HG03457 (cell line): ENCODE measurements at regions not wholly inside any gene's neighbourhood (a gene's known extent, or its start where the extent isn't known, plus 50 kb on each side); places are given as distances from the start of the nearest gene placed in this dataset.
"Not testable (repeated sequence)": the region's sequence is repeated elsewhere in the genome, so short reads cannot be mapped to it uniquely, and the experiment has no call there.

ENCODE experiments used
- ATAC-seq: cut with Tn5 transposase; IDR thresholded peaks from one replicate; pipeline ENCODE4 v1.9.1; 2021; ENCODE audit warnings: moderate number of reproducible peaks; ENCODE audit not compliant: unreplicated experiment

DNA sequence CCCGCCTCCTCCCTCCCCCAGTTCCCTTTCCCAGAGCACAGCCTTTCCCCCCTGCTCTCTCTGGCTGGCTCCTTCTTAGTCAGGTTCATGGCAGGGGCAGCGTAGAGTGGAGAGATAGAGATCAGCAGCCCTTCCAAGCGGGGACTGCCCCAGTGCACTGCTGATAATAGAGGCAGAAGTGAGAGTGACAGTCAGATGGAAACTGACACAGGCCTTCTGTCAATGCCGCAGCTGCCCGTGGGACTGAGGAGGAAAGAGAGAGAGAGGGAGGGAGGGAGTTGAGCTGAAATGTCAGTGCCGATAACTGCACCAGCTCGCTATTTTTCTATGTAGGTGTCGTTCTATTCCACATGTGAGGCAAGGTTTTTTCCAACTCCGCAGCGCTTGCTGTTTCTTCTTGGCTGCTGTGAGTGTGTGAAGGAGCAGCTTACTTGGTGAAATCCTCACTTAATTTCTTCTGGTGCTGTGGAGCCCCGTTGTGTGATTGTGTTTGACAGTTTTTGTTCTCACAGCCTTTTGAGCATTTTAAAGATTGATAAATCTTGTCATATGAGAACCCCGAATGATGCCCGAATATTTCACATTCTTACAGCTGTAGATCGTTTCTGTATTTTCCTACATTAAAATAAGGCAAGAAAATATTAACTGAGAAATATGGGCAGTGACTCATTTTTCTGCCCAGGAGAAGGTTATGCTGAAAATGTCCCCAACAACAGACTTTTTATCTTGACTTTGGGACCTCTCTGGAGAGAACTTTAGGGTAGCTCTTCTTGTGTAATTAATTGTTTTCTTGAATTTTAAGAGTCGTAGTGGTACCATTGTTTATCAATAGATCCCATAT is 386.4 kb upstream of the MMS22L start:
- peak; percentile 99 for ATAC-seq

DNA sequence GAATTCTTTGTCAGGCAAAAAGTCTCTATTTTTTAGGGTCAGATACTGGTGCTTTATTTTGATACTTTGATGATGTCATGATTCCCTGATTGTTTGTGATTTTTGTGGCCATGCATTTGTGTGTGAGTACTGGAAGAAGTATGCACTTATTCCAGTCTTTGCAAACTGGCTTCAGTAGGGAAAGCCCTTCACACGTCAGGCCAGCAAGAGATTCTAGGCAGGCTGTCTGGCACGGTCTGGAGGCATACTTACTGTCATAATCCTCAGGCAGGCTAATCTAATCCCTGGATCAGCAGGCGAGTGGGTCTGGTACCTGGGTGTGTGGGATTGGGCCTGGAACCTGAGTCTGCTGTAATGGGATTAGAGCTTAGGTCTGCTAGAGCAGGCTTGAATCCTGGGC is 391.8 kb upstream of the MMS22L start:
- no peak for ATAC-seq

DNA sequence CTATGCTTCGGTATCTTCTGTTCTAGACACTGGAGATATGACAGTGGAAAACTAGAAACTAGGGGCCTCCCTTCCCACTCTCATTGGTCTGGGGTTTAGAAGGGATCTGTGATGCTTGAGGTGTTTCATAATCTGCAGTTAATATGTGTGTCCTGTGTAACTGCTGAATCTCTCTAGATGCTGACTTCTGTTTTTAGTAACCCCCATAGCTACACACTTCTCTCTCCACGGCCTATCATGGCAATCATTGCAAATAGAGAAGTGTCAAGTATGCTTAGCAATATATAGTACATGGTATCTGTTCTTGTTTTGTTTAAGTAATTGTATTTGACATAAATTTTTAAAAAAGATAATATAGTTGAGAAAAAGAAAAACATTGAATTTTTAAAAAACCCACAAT is 394.6 kb upstream of the MMS22L start:
- no peak for ATAC-seq

- no peak for ATAC-seq
These were observed 404.9 kb upstream of the MMS22L start for GRCh38 chr6:97687916-97688315.

DNA sequence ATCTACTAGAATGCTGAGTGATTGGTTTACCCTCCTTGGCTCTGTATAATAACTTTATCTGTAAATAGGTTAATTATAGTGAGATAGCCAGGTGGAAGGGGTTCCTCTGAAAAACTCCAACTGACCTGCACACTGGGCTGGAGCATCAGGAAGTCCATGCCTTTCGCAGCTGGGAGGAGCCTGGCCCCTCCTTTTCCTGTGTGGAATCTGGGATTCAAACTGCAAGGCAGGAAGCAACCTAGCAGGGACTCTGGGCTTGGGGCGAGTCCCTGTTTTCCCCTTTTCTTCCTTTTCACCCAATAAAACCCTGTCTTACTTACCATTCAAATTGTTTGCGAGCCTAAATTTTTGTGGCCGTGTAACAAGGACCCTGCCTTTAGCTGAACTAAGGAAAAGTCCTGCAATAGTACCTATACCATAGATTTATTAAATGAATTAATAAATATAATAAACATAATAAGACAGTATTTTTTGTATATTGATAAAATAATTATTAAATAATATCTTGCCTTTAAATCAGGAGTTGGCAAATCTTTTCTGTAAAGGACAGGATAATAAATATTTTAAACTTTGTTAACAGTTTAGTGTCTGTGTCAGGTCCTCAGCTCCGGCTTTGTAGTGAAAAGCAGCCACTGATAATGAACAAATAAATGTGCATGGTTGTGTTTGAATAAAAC is 406.2 kb upstream of the MMS22L start:
- no peak for ATAC-seq

DNA sequence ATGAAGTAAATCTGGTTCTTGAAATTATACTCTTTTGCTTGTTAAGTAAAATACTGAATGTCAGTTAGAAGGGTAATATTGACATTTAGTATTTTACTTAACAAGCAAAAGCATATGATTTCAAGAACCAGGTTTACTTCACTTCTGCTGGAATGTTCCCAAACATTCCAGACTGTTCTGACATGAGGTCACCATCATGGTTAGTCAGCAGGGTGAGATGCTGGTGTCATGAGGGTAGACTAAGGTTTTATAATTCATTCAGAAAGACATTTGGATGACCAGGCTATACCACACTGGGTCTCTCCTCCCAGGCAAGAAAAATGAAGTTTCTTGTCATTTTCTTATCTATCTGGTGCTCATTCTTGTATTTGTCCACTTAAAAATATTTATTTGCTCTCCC is 414.4 kb upstream of the MMS22L start:
- ATAC-seq: no peak

DNA sequence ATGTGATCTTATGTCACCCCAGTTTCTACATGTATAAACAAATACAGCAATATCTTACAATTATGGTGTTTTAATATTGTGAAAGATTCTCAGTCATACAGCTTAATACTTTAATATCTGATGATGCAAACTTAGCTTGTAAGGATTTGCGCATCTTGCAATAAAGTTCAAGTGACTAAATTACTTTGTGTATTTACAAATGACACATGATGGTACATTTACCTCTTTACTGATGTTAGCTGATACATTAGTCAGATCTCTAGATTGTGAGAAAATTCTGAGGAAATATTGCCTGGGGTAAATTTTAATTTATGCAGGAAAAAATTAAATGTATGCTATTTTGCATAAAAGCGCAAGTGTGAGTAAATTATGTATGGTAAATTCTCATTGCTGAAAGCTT is 418.8 kb upstream of the MMS22L start:
- no peak for ATAC-seq

GRCh38 chr6:97702248-97702647 is 419.2 kb upstream of the MMS22L start:
- ATAC-seq: no peak

DNA sequence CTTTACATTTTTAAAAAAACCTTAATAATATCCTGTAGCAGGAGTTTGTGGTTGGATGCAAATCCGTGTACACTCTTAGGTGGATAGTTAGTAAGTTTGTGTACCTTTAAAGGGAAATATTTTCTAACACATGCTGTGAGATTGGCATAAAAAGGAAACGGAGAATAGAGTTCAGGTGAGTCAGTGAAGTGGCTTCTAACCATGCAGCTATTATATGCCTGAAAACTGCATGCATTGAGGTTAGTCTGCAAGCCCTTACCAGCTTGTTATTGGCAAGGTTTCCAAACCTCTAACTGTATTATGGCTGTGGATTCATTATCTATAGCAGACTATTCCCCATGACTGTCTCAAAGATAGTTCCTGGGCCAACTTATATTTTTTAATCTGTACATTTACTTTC is 420.6 kb upstream of the MMS22L start:
- ATAC-seq: no peak

- no peak for ATAC-seq
These were observed 422.6 kb upstream of the MMS22L start for GRCh38 chr6:97705568-97705967.

- ATAC-seq: no peak
These were observed 429.7 kb upstream of the MMS22L start for GRCh38 chr6:97712751-97713150.

GRCh38 chr6:97714772-97715171 is 431.8 kb upstream of the MMS22L start:
- ATAC-seq: no peak

DNA sequence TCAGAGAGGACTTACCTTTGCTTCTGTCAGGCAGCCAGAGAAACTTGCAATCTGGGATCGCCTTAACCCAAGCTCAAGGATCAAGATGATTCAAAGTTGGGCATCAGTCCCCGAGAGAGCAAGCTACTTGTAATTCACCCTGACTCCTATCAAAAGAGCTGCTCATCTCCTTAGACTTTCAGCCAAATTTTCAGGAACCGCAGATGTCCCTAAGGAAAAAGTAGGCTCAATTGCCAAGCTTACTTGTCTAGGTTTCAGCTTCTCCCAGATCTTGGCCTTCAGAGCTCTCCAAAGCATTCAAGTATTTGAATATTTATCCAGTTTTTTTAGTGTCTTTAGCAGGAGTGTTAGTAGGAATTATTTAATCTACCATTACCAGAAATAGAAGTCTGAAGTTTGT is 434.1 kb upstream of the MMS22L start:
- ATAC-seq: no peak

- no peak for ATAC-seq
These were observed 443.4 kb upstream of the MMS22L start for GRCh38 chr6:97726378-97726777.

GRCh38 chr6:97732045-97732444 is 449.0 kb upstream of the MMS22L start:
- ATAC-seq: no peak

GRCh38 chr6:97757575-97757974 is 474.6 kb upstream of the MMS22L start:
- ATAC-seq: no peak

GRCh38 chr6:97765461-97765860 is 482.4 kb upstream of the MMS22L start:
- ATAC-seq: no peak

DNA sequence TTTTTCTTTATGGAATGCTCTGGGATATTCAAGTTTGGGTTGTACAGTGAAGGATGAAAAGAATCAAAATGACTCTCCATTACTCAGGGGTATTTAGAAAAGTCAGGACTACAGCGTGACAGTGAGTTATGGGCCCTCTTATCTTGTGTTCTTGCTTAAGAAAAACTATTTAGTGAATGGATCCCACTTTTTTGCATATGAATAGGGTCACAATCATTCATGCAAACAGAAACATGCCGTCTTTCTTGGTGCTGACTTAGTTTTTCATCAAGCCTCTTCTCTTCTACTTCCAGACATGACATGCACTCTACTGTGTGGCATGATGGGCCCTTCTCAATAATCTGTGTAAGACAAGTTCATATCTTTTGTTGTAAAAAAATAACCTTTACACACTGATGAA is 488.4 kb upstream of the MMS22L start:
- no peak for ATAC-seq

- ATAC-seq: no peak
These were observed 492.0 kb upstream of the MMS22L start for GRCh38 chr6:97775012-97775411.

DNA sequence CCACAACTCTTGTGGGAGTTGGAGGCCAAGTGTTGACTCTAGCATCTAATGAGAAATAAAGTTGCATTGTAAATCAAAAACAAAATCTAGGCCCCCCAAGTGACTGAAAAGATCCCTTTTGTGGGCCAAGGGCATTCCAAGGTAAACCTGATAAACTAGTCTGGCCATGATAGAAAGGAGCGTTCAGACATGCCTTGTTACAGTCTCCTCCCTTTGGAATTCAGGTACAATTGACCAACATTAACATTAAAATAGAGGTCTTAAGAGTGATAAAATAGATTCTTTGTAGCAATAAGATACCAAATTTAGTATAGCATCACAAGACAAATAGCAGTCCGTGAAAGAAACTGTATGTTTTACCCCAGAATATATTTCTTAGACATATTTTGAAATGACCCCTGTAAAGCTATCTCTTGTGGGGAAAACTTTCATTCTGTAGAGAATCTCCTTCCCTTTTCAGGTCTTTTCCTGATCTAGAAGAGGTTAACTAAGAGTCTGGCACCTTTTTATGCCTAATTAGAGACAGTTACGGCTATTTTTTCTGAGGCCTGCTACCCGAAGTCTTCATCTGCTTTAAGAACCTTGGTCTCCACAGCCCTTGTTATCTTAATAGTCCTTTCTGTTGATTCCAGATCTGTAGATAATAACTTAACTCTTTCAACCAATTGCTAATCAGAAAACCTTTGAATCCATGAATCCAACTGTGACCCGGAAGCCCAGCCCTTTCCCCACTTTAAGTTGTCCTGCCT is 495.4 kb upstream of the MMS22L start:
- ATAC-seq: no peak

- ATAC-seq: not testable (repeated sequence)
These were observed 496.2 kb upstream of the MMS22L start for GRCh38 chr6:97779039-97779766.
